ENCODE measurements at regions not wholly inside any gene's neighbourhood (a gene's known extent, or its start where the extent isn't known, plus 50 kb on each side); places are given as distances from the start of the nearest gene placed in this dataset.
"Not testable (repeated sequence)": the region's sequence is repeated elsewhere in the genome, so short reads cannot be mapped to it uniquely, and the experiment has no call there.

DNA sequence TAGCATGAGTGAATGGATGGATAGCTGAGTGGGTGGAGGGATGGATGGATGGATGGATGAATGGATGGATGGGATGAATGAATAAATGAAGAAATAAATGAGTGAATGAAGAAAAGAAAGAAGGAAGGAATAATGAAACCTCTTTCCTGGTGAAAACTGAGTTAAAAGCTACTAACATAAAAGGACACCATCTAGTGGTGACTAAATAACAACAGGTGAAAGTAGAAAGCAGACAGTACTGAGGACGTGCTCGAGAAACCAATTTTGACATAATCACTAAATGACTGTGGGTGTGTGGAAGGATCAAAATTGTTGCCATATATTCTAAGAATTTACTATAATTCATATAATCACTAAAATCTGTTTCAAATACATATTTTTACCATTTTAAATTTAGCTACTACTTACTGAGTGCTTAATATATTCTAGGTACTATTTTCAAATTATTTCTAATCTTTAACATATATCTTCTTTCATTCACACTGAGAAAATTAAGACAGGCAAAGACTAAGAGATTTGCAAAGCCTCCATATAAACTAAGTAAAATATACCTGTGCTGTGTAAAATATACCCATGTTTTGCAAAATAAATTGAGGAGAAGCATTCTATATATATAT lies 522.9 kb downstream of the LRRIQ3 start:
- TF ChIP-seq, protein P1, sequence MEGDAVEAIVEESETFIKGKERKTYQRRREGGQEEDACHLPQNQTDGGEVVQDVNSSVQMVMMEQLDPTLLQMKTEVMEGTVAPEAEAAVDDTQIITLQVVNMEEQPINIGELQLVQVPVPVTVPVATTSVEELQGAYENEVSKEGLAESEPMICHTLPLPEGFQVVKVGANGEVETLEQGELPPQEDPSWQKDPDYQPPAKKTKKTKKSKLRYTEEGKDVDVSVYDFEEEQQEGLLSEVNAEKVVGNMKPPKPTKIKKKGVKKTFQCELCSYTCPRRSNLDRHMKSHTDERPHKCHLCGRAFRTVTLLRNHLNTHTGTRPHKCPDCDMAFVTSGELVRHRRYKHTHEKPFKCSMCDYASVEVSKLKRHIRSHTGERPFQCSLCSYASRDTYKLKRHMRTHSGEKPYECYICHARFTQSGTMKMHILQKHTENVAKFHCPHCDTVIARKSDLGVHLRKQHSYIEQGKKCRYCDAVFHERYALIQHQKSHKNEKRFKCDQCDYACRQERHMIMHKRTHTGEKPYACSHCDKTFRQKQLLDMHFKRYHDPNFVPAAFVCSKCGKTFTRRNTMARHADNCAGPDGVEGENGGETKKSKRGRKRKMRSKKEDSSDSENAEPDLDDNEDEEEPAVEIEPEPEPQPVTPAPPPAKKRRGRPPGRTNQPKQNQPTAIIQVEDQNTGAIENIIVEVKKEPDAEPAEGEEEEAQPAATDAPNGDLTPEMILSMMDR (IDR thresholded peaks at IDR 0.05; ENCODE audit: borderline replicate concordance, insufficient read depth, low read depth, low read length) = peak; percentile 30; the same call in 1 of the 2 replicates
- H3K4me3 ChIP-seq (ENCODE audit: low read depth, low read length) = no peak overlapping the region

DNA sequence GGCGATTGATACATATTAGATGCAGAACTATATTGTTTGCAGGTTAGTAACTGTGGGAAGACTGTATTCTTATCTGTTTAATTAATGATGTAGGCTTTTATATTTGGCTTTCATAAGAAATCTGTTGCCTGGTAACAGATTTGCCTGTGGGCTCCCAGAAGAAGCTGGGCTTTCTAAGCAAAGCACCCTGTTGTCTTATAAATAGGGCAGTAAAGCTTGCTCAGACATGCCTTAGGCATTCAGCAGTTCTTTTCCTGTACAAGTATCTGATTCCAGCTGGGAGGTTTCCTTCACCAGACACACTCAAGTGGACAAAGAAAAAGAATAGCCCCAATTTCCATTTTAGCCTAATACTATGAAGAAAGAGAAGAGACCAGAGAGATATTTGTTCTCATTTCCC lies 524.0 kb downstream of the LRRIQ3 start:
- no peak overlapping the region for H3K4me3 ChIP-seq (ENCODE audit: low read depth, low read length)
- TF ChIP-seq, protein P1 (IDR thresholded peaks at IDR 0.05; ENCODE audit: borderline replicate concordance, insufficient read depth, low read depth, low read length) = no peak

DNA sequence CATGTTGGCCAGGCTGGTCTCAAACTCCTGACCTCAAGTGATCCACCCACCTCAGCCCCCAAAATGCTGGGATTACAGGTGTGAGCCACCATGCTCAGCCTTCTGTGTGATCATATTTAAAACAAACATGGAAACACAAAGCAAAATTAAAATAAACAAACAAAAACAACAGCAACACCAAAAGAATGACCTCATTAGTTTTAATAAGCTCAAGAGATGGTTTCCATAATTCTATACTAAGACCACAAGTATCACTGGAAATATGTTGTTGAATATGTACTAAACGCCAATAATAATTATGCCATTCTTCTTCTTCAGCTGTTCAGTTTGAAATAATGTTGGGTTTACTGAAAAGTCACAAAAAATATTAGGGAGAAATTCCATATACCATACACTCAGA lies 526.4 kb downstream of the LRRIQ3 start:
- H3K4me3 ChIP-seq (ENCODE audit: low read depth, low read length) = no peak overlapping the region
- TF ChIP-seq, protein P1 (IDR thresholded peaks at IDR 0.05; ENCODE audit: borderline replicate concordance, insufficient read depth, low read depth, low read length) = no peak

DNA sequence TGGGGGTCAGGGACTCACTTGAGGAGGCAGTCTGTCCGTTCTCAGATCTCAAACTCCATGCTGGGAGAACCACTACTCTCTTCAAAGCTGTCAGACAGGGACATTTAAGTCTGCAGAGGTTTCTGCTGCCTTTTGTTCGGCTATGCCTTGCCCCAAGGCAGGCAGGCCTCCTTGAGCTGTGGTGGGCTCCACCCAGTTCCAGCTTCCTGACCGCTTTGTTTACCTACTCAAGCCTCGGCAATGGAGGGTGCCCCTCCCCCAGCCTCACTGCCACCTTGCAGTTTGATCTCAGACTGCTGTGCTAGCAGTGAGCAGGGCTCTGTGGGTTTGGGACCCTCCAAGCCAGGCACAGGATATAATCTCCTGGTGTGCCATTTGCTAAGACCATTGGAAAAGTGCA lies 530.0 kb downstream of the LRRIQ3 start:
- H3K4me3 ChIP-seq (ENCODE audit: low read depth, low read length) = not testable (repeated sequence)

DNA sequence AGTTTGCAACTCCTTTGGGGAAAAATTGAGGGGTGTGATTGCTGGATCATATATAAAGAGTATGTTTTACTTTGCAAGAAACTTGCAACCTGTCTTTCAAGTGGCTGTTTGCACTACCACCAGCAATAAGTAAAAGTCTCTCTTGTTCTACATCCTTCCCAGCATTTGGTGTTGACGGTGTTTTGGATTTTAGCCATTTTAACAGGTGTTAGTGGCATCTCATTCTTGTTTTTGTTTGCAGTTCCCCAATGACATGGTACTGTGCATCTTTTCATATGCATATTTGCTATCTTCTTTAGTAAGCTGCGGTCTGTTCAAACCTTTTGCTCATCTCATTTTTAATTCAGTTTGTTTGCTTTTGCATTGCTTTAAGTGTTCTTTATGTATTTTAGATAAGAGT lies 535.5 kb downstream of the LRRIQ3 start:
- TF ChIP-seq, protein P1 (IDR thresholded peaks at IDR 0.05; ENCODE audit: borderline replicate concordance, insufficient read depth, low read depth, low read length) = no peak
- no peak overlapping the region for H3K4me3 ChIP-seq (ENCODE audit: low read depth, low read length)

DNA sequence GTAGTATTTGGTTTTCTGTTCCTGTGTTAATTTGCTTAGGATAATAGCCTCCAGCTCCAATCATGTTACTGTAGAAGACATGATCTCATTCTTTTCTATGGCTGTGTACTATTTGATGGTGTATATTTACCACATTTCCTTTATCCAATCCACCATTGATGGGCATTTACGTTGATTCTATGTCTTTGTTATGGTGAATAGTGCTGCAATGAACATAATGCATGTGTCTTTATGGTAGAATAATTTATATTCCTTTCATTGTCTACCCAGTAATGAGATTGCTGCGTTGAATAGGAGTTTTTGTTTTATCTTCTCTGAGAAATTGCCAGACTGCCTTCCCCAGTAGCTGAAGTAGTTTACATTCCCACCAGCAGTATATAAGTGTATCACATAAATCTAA lies 538.8 kb downstream of the LRRIQ3 start:
- TF ChIP-seq, protein P1 (IDR thresholded peaks at IDR 0.05; ENCODE audit: borderline replicate concordance, insufficient read depth, low read depth, low read length) = no peak
- H3K4me3 ChIP-seq (ENCODE audit: low read depth, low read length) = no peak overlapping the region

DNA sequence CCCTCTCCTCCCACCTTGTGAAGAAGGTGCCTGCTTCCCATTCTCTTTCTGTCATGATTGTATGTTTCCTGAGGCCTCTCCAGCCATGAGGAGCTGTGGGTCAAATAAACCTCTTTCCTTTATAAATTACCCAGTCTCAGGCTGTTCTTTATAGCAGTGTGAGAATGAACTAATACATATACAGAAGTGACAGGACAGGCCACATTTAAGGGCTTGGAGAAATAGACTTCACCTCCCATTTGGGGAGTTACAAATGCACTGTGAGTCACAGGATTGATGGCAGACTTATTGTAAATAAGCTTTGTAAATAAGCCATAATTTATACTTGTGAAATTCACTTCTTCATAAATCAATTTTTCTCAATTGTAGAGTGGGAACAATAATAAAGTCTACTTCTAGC lies 543.3 kb downstream of the LRRIQ3 start:
- H3K4me3 ChIP-seq (ENCODE audit: low read depth, low read length) = no peak overlapping the region
- TF ChIP-seq, protein P1 (IDR thresholded peaks at IDR 0.05; ENCODE audit: borderline replicate concordance, insufficient read depth, low read depth, low read length) = no peak

DNA sequence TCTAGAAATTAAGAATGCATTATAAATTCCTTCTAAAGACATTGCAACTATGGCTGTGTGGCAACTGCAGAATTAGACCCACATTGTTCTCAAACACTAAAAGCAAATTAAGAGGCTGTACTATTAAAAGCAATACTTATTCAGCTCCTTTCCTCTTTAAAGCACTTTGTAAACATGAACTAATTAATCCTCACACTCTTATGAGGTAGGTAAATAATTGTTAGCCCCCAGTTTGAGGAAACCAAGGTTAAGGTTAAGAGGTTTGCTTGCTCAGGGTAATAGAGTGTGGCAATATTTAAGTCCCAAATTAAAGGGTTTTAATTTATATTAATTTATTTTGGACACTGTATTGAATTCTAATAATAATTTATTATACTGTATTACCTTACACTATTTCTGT lies 553.8 kb downstream of the LRRIQ3 start:
- TF ChIP-seq, protein P1 (IDR thresholded peaks at IDR 0.05; ENCODE audit: borderline replicate concordance, insufficient read depth, low read depth, low read length) = no peak
- no peak overlapping the region for H3K4me3 ChIP-seq (ENCODE audit: low read depth, low read length)

Measured in GM12875 (cell line).